Stimulated activated CD8-positive, alpha-beta memory T cell treated with anti-CD3 and anti-CD28 coated beads, Interleukin-4, amount 100 ng/mL, for 1 hour (primary cell): ENCODE measurements at regions not wholly inside any gene's neighbourhood (a gene's known extent, or its start where the extent isn't known, plus 50 kb on each side); places are given as distances from the start of the nearest gene placed in this dataset.
"Not testable (repeated sequence)": the region's sequence is repeated elsewhere in the genome, so short reads cannot be mapped to it uniquely, and the experiment has no call there.

Experiments
- DNase-seq, 2 donors: peaks; one replicate each; pipeline ENCODE4 v3.0.0-alpha.2; 2020; ENCODE audit warnings: low read depth in 2 of 2, low spot score in 1 of 2

DNA sequence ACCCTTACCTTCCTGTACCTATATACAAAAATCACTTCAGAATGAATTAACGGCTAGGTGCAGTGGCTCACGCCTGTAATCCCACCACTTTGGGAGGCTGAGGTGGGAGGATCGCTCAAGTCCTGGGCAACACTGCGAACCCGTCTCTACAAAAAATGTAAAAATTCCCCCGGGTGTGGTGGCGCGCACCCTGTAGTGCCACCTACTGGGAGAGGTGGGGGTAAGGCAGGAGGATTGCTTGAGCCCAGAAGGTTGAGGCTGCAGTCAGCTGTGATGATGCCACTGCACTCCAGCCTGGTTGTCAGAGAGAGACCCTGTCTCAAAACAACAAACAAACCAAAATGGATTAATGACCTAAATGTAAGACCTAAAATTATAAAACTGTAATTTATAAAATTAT lies 307.6 kb downstream of the SPATA31A1 start:
- not testable (repeated sequence) for DNase-seq

DNA sequence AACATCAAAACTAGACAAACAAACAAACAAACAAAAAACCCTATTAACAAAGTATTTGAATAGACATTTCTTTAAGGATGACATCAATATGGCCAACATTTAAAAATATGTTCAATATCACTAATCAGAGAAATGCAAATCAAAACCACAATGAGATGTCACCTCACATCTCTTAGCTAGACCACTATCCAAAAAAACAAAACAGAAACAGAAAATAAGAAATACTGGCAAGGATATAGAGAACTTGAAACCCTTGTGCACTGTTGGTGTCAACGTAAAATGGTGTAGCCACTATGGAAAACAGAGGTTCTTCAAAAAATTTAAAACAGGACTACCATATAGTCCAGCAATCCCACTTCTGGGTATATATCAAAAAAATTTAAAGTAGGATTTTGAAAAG lies 308.2 kb downstream of the SPATA31A1 start:
- DNase-seq = not testable (repeated sequence)

DNA sequence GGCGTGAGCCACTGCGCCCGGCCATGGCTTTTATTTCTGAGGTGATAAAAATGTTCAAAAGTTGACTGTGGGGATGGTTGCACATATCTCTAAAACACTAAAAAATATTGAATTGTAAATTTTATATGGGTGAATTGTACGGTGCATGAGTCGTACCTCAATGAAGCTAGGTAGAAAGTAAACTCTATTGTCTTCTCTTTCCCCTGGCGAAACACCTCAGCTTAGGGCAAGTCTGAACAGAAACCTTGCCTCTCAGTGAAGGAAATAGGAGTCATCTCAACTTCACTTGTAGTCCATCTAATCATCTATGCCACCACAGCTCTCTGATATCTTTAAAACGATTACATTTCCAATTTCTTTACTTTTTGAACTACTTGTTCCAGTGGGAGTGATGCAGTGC lies 309.6 kb downstream of the SPATA31A1 start:
- DNase-seq = not testable (repeated sequence)

DNA sequence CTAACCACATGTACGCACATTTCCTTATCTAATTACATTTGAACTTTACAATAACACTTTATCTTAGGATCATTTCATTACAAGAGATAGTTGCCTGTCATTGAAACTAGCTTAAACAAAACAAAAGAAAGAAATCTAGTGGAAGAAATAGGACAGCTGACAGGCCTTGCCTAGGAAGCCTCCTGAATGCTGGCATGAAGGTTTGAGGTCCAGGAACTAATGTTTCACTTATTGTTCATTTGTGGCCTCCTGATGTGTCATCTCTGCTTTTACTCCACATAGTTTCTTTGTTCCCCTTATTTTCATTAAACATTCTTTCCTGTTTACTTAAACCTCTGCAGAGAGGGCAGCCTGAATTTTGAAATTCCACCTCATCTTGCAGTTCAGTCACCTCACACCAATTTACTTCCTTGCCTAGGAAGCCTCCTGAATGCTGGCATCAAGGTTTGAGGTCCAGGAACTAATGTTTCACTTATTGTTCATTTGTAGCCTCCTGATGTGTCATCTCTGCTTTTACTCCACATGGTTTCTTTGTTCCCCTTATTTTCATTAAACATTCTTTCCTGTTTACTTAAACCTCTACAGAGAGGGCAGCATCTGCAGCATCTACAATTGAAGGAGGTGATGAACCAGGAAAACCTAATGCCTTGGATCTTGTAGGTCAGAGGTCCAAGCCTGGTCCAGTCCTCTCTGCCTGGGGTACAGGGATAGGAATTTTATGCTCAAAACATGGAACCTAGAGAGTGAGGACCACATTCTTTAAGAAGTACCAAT lies 319.2 kb downstream of the SPATA31A1 start:
- not testable (repeated sequence) for DNase-seq

DNA sequence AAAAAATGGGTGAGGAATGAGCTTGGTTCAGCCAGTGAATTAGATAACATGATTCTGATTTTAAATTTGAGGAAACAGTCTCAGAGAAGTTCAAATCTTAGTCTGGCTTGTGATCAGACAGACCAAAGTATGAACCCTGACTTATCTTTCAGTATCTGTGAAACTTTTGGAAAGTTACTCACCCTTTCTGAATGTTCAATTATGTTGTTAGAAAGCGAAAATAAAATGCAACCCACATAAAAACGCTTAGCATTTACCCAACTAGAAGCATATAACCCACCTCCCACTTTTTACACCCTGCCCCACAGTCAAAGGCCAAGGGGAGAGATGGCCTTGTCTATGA lies 319.7 kb downstream of the SPATA31A1 start:
- not testable (repeated sequence) for DNase-seq

DNA sequence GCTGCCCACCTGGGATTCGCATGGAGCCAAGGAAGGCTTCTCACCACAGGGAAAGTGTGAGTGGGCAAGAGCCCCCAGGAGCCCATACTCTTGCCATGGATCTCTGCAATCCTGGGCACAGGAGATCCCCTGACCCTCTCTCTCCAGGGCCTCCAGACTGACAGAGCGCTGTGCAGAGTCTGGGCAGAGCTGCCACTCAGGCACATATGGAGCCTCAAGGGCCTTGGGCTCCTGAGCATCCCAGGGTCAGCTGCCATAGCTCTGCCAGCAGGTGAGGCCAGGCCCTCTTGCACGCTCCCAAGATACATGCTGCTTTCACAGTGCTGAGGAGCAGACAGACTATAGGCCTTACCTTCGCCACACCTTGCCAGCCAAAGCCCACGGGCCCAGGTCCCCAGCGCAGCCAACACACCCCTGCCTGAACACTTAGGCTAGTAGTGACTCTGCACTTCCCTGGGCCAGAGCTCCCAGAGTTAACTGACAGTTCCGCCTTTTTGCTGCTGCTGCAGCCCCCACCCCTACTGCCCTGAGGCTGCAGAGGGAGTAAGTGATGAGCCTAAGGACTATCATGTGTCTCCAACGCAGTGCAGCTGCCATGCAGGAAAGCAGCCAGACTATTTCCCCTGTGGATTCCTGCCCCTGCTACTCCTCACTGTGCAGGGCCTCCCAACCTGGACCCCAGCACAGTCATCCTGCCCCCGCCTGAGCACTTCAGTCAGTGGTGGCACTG lies 323.2 kb downstream of the SPATA31A1 start:
- not testable (repeated sequence) for DNase-seq

DNA sequence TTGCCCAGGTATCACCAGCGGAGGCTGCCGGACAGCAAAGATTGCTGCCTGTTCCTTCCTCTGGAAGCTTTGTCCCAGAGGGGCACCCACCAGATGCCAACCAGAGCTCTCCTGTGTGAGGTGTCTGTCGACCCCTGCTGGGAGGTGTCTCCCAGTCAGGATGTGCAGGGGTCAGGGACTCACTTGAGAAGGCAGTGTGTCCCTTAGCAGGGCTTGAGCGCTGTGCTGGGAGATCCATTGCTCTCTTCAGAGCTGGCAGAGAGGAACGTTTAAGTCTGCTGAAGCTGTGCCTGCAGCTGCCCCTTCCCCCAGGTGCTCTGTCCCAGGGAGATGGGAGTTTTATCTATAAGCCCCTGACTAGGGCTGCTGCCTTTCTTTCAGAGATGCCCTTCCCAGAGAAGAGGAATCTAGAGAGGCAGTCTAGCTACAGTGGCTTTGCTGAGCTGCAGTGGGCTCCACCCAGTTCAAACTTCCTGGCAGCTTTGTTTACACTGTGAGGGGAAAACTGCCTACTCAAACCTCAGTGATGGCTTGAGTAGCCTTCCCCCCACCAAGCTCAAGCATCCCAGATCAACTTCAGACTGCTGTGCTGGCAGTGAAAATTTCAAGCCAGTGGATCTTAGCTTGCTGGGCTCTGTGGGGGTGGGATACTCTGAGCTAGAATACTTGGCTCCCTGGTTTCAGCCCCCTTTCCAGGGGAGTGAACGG lies 325.4 kb downstream of the SPATA31A1 start:
- not testable (repeated sequence) for DNase-seq

DNA sequence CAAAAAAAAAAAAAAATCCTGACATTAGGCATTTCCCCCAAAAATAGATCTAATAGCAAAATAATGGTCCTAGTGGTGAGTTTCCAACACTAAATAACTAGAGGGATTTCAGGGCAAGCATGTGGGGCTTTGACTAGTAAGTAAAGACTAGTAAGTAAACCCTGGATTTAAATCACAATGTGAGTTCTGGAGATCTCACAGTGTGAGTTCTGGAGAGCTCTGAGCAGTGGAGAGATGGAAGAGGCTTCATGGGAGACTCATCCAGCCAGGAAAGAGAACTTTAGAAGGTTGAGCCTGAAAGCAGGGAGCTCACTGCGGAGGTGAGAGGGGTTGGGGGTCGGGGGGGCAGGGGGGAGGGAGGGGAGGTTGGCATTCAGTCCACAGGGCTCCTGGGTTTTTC lies 373.4 kb downstream of the SPATA31A1 start:
- not testable (repeated sequence) for DNase-seq

DNA sequence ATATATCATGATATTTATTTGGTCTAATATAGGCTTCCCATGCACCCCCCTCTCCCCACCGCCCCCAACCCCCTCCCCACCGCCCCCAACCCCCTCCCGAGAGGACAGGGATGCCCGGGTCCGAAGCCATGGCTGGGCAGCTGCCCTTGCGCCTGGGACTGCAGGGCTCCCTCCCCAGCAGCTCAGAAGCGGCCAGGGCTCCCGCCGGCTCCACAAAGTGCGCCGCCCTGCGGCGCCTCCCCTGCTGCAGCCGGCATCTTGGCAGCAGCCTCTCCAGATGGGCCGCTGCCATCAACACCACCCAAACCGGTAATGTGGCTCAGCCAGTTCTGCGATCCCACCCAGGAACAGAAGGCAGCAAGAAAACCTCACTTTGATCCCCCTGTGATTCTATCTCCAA lies 389.4 kb downstream of the SPATA31A1 start:
- DNase-seq = not testable (repeated sequence)

DNA sequence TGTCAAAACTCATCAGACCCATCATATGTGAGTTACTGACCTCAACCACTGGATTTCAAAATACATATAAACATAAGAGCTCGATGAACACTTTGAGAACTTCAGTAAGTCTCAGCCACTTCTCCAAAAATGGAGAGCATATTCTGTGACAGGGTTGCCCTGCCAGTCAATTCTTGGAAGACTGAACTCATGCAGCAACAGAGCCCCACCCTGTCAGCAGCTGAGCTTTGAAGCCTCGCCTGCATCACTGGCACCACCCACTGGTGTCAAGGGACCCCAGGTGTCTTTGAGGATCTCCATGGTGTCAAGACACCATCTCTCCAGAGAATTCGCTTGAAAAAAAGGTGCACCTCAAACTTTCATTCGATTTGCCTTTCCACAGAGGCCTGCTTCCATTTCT lies 420.1 kb downstream of the SPATA31A1 start:
- not testable (repeated sequence) for DNase-seq

DNA sequence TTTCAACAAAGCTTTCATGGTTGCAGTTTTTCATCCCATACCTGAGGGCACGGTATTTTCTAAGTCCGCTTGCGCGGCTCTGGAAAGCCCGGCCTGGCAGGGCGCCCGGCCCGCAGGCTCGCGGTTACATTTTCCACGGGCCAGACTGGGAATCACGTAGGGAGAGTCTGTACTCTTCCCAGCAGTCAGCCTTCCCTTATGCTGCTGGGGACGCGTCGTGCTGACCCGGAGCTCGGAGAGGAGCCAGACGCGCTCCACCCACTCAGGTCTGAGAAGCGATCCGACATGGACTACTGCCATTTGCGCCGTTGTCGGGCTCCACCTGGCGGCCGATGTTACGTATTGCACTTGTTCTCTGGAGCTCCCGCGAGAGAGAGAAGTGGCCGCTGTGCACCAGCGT lies 435.9 kb downstream of the SPATA31A1 start:
- not testable (repeated sequence) for DNase-seq

DNA sequence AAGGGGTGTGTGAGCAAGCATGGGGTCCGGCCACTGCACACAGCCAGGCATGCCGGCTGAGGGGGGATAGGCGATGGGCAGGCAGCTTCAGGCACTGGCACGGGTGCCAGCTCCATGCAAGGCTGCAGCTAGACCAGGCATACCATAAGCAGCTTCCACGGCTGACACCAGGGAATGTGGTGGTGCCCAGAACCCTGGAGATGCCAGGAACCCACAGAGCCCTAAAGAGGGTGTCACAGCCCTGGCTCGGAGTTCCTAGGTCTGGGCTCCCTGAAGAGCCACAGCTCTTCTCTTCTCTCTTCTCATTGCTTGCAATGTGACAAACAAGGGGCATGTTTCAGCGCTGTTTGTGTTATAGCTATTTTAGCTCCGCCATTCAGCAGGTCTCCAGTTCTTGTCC lies 442.5 kb downstream of the SPATA31A1 start:
- not testable (repeated sequence) for DNase-seq

DNA sequence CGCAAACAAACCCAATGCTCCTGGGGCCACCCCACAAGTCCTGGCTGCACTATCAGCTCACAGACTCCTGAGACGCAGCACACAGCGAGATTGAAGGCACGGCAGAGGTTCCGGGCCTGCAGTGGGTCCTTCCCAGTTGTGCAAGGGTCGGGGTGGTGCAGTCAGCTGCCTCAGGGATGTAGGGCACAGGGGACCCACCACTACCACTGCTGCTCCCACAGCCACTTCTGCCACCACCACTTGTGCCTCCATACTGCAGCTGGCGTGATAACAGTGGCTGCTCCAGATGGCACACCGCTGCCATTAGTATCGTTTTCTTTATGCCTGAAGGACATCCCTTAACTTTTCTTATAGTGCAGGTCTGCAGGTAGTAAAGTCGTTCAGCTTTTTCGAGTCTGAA lies 443.8 kb downstream of the SPATA31A1 start:
- not testable (repeated sequence) for DNase-seq

DNA sequence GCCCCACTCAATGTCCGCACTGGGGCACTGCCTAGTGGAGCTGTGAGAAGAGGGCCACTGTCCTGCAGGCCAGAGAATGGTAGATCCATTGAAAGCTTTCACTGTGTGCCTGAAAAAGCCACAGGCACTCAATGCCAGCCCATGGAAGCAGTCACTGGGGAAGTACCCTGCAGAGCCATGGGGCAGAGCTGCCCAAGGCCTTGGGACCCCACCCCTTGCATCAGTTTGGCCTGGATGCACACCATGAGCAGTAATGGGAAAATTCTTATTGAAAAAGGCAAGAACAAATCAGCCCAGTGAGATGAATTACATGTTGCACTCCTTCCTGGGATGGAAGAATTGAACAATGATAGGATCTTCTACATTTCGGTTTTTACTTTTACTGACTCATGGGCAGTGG lies 447.1 kb downstream of the SPATA31A1 start:
- not testable (repeated sequence) for DNase-seq

DNA sequence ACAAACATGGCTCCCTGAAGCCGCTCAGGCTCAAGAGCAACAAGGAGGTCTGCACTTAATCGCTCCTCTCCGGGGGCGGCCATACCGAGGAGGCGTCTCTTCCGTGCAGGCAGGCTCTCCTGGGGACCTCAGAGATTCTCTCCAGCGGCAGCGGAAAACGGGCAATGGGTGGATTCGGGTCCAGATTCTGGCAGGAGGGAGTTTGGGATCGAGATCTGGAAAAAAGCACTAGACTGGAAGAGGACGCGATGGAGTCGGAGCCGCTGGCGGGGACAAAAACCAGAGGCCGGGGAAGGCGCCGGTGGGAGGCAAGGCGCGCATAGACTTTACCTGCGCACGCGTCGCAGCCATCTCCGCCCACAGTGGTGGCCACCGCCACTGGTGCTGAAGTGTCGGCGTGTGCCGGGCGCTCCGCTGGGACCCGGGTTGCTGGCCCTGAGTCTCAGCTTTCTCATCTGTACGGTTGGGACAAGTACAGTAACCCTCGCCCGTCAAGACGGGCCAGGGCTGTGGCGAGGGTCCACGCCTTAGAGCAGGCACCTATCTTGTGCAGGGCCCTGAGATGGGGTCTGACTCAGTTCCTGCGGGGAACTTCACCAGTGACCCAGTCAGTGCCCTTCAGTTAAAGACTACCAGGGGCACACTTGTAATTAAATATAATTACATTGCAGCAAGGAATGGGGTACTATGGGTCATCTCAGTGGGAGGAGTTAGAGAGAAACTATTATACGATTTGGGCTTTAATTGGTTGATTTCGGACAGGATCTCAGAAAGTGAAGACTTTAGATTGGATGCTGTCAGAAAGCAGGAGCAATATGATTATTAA lies 454.1 kb downstream of the SPATA31A1 start:
- DNase-seq = peak; percentile 9 to 27

DNA sequence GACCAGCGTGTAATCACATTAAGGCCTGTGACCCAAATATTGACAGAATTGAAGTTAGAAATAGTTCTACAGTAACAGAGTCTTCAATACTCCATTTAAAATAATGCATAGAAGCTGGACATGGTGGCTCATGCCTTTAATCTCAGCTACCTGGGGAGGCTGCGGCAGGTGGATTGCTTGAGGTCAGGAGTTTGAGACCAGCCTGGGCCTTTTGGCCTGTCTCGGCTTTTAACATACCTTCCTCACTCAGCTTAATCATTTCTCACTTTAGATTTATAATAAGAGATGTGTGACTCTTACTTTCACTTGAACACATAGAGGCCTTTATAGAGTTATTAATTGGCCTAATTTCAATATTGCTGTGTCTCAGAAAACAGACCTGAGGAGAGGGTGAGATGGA lies 454.9 kb downstream of the SPATA31A1 start:
- DNase-seq = not testable (repeated sequence)

DNA sequence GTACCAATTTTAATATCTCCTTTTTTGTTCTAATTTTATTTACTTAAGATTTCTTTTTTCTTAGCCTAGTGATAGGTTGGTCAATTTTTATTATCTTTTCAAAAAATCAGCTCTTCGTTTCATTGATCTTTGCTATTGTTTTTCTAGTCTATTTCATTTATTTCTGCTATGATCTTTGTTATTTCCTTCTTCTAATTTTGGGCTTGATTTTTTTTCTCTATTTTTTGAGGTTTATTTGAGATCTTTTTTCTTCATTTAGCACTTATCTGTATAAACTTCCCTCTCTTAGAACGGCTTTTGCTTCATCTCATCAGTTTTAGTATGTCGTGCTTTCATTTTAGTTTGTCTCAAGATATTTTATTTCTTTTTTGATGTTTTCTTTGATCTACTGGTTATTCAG lies 456.1 kb downstream of the SPATA31A1 start:
- DNase-seq = not testable (repeated sequence)

DNA sequence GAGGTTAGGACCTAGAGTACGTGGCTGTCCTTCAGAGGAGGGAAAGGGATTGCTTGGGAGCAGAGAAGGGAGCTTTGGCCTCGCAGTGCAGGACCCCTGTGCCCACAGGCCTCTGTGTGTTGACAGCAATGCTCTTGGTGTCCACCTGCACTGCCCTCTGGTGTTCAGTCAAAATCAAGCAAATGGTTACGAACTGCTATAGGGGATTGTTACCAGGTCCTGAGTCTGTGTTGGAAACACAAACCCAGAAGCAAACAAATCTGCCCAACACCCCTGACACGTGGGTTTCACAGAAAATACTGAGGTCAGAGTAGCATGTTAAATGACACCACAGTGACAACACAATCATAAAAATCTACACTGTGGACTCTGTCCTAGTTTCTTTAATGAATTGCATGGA lies 473.0 kb downstream of the SPATA31A1 start:
- not testable (repeated sequence) for DNase-seq
